Ovary (tissue), 3 donors: ENCODE measurements at regions not wholly inside any gene's neighbourhood (a gene's known extent, or its start where the extent isn't known, plus 50 kb on each side); places are given as distances from the start of the nearest gene placed in this dataset.

Experiments
- EP300 ChIP-seq: sonication (generic); formaldehyde crosslinking; IDR thresholded peaks from one replicate; pipeline ENCODE4 v1.6.1; 2017; ENCODE audit warnings: antibody characterized with exemption
- POLR2A ChIP-seq: fragments of 450-650 bp; IDR thresholded peaks from one replicate; pipeline ENCODE4 v1.6.1; 2017; ENCODE audit warnings: antibody characterized with exemption, mild to moderate bottlenecking, moderate library complexity
- TF ChIP-seq, protein P1 (sequence below), 3 donors: fragments of 450-650 bp in 2 of 3; fragments of 200-600 bp in 1 of 3; IDR thresholded peaks; one replicate each; pipeline versions ENCODE4 v1.5.1 to v1.8.0; 2016 to 2022; ENCODE audit warnings: antibody characterized with exemption in 3 of 3, mild to moderate bottlenecking in 1 of 3
- donor health status: DM: no; HTN: no; CAD: no.

DNA sequence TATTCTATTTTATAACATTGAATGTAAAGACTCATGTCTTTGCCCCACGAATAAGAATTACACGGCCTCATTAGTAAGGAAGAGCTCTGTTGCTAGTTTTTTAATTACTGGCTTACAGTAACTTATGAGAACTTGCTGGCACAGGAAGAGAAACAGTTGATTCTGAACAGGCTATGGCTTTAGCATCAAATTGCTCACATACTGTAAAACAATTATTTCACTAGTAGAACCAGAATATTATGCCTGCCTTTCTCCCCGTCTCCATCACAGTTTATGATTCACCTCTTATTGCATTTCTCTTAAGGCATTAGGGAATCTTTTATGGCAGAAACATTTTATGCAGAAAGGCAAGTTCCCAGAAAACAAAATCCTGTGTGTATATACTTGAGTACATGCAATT, 126.1 kb downstream of the SPRY1 start:
- TF ChIP-seq, protein P1, sequence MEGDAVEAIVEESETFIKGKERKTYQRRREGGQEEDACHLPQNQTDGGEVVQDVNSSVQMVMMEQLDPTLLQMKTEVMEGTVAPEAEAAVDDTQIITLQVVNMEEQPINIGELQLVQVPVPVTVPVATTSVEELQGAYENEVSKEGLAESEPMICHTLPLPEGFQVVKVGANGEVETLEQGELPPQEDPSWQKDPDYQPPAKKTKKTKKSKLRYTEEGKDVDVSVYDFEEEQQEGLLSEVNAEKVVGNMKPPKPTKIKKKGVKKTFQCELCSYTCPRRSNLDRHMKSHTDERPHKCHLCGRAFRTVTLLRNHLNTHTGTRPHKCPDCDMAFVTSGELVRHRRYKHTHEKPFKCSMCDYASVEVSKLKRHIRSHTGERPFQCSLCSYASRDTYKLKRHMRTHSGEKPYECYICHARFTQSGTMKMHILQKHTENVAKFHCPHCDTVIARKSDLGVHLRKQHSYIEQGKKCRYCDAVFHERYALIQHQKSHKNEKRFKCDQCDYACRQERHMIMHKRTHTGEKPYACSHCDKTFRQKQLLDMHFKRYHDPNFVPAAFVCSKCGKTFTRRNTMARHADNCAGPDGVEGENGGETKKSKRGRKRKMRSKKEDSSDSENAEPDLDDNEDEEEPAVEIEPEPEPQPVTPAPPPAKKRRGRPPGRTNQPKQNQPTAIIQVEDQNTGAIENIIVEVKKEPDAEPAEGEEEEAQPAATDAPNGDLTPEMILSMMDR (IDR thresholded peaks at IDR 0.05) = no peak
- TF ChIP-seq POLR2A (no peak), EP300 (no peak)
